Motor neuron (in vitro differentiated cells): ENCODE measurements at regions not wholly inside any gene's neighbourhood (a gene's known extent, or its start where the extent isn't known, plus 50 kb on each side); places are given as distances from the start of the nearest gene placed in this dataset.

Experiments
- ATAC-seq, 8 experiments: fragments of 200-7000 bp; cut with Tn5 transposase; replicated peaks in 6 of 8; 2 replicates each; pipeline ENCODE4 v1.8.0; 2021; ENCODE audit warnings: mild to moderate bottlenecking in 8 of 8, moderate library complexity in 8 of 8
- H3K27ac ChIP-seq, 2 donors: fragments of 250-450 bp; sonication (Bioruptor Pico); 2 replicates each; pipeline ENCODE4 v1.9.0; 2021; ENCODE audit warnings: antibody characterized with exemption in 2 of 2, mild to moderate bottlenecking in 2 of 2, moderate library complexity in 1 of 2
- H3K4me1 ChIP-seq, 2 donors: fragments of 250-450 bp; sonication (Bioruptor Pico); replicated peaks in 1 of 2; 2 replicates each; pipeline ENCODE4 v1.6.1; 2021; ENCODE audit warnings: antibody characterized with exemption in 2 of 2, mild to moderate bottlenecking in 2 of 2, moderate library complexity in 1 of 2
- H3K4me3 ChIP-seq, 5 donors: fragments of 250-450 bp; sonication (Bioruptor Pico); 2 replicates each; pipeline ENCODE4 v1.9.0; 2021; ENCODE audit warnings: antibody characterized with exemption in 5 of 5, mild to moderate bottlenecking in 5 of 5, moderate library complexity in 4 of 5
- WGBS, 10 experiments: fragments of 450-650 bp; shearing (Covaris generic); methylation state at CpG; one replicate each; pipeline ENCODE4 v1.0.0; 2022; 5-methylcytosine and 5-hydroxymethylcytosine counted together
- in situ Hi-C, 9 experiments: fragments of 400-800 bp; cut with MboI; loops; one replicate each; pipeline ENCODE4 v1.15.0; 2021; ENCODE audit warnings: low sequenced_read_pairs in 9 of 9, low pct_unique_long_range_greater_than_20kb in 2 of 9; ENCODE audit not compliant: unreplicated experiment in 9 of 9

GRCh38 chr6:91281901-91282300 is 695.0 kb upstream of the MAP3K7 start:
- H3K4me3 ChIP-seq: no peak overlapping the region
- ATAC-seq: peak in 1 of 8 experiments; percentile 50
- H3K27ac ChIP-seq: no peak overlapping the region
- in situ Hi-C loops: no loop called here
- H3K4me1 ChIP-seq: peaks cover 14 to 34% of the 10 kb centered on the region in 2 donors

GRCh38 chr6:91280494-91280830 is 693.6 kb upstream of the MAP3K7 start:
- WGBS, 10 experiments: 0 to 100% (median 65%) methylated on average over 1 to 3 of the region's 3 CpGs; no CpG with 5 or more reads in 2 of the 10 experiments
- Histone ChIP-seq H3K27ac (no peak overlapping the region), H3K4me3 (no peak overlapping the region), H3K4me1 (peaks cover 14 to 34% of the 10 kb centered on the region in 2 donors)
- peak in 5 of 8 experiments; percentile 24 to 52 (median 40) for ATAC-seq
- in situ Hi-C loops: no loop called here

GRCh38 chr6:91279740-91280493 is 693.0 kb upstream of the MAP3K7 start:
- Histone ChIP-seq H3K27ac (peak overlapping the region in 1 of 2 donors; percentile 32), H3K4me1 (peaks cover 14 to 34% of the 10 kb centered on the region in 2 donors), H3K4me3 (no peak overlapping the region)
- 5 to 92% (median 65%) methylated on average over 2 to 7 of the region's 7 CpGs for WGBS, 10 experiments
- peak; percentile 34 to 87 (median 55) for ATAC-seq
- in situ Hi-C loops: no loop called here

- WGBS, 10 experiments: 50 to 100% (median 98%) methylated on average over 2 of the region's 2 CpGs; no CpG with 5 or more reads in 4 of the 10 experiments
These were observed 691.5 kb upstream of the MAP3K7 start for GRCh38 chr6:91278416-91278815.

GRCh38 chr6:91276315-91276714 is 689.4 kb upstream of the MAP3K7 start:
- in situ Hi-C loops: no loop called here
- peaks cover 14 to 34% of the 10 kb centered on the region in 2 donors for H3K4me1 ChIP-seq
- H3K27ac ChIP-seq: no peak overlapping the region
- WGBS, 10 experiments: 0 to 100% (median 44%) methylated on average over 1 to 2 of the region's 2 CpGs; no CpG with 5 or more reads in 1 of the 10 experiments
- H3K4me3 ChIP-seq: no peak overlapping the region
- ATAC-seq: peak in 3 of 8 experiments; percentile 56 to 89 (median 64)

More at GRCh38 chr6:91278416-91278815, 691.5 kb upstream of the MAP3K7 start:
- in situ Hi-C loops: no loop called here
- ATAC-seq: peak in 1 of 8 experiments; percentile 33
- Histone ChIP-seq H3K4me1 (peaks cover 14 to 34% of the 10 kb centered on the region in 2 donors), H3K27ac (no peak overlapping the region), H3K4me3 (no peak overlapping the region)

GRCh38 chr6:91273729-91274128 is 686.9 kb upstream of the MAP3K7 start:
- peaks cover 3 to 14% of the 10 kb centered on the region in 2 donors for H3K4me1 ChIP-seq
- 13 to 100% (median 84%) methylated on average over 1 to 5 of the region's 5 CpGs; no CpG with 5 or more reads in 1 of the 10 experiments for WGBS, 10 experiments
- in situ Hi-C loops: no loop called here
- ATAC-seq: peak in 1 of 8 experiments; percentile 54
- no peak overlapping the region for H3K4me3 ChIP-seq
- no peak overlapping the region for H3K27ac ChIP-seq

- Histone ChIP-seq H3K4me3 (no peak overlapping the region), H3K27ac (no peak overlapping the region), H3K4me1 (peaks cover 0 to 12% of the 10 kb centered on the region in 2 donors)
- 40 to 100% (median 75%) methylated on average over 2 to 4 of the region's 6 CpGs; no CpG with 5 or more reads in 6 of the 10 experiments for WGBS, 10 experiments
- no peak for ATAC-seq
- in situ Hi-C loops: no loop called here
These were observed 684.9 kb upstream of the MAP3K7 start for GRCh38 chr6:91271807-91272206.

GRCh38 chr6:91268941-91269340 is 682.1 kb upstream of the MAP3K7 start:
- 0 to 100% (median 58%) methylated on average over 1 to 2 of the region's 2 CpGs for WGBS, 10 experiments
- in situ Hi-C loops: no loop called here
- no peak overlapping the region for H3K4me3 ChIP-seq

GRCh38 chr6:91267246-91267645 is 680.4 kb upstream of the MAP3K7 start:
- Histone ChIP-seq H3K27ac (no peak overlapping the region), H3K4me3 (no peak overlapping the region), H3K4me1 (peaks cover 0 to 17% of the 10 kb centered on the region in 2 donors)
- WGBS, 10 experiments: 34 to 96% (median 68%) methylated on average over 1 to 6 of the region's 6 CpGs
- in situ Hi-C loops: no loop called here
- no peak for ATAC-seq

More at GRCh38 chr6:91268941-91269340, 682.1 kb upstream of the MAP3K7 start:
- peak in 2 of 8 experiments; percentile 26 to 28 for ATAC-seq
- no peak overlapping the region for H3K27ac ChIP-seq
- H3K4me1 ChIP-seq: peaks cover 0 to 17% of the 10 kb centered on the region in 2 donors

- no peak overlapping the region for H3K27ac ChIP-seq
- peaks cover 0 to 17% of the 10 kb centered on the region in 2 donors for H3K4me1 ChIP-seq
- no peak for ATAC-seq
- H3K4me3 ChIP-seq: no peak overlapping the region
- in situ Hi-C loops: no loop called here
These were observed 679.3 kb upstream of the MAP3K7 start for GRCh38 chr6:91266156-91266555.

- in situ Hi-C loops: no loop called here
- WGBS, 10 experiments: 0 to 100% (median 94%) methylated on average over 1 to 2 of the region's 2 CpGs; no CpG with 5 or more reads in 1 of the 10 experiments
- no peak for ATAC-seq
These were observed 656.6 kb upstream of the MAP3K7 start for GRCh38 chr6:91243436-91243835.

GRCh38 chr6:91242614-91242949 is 655.7 kb upstream of the MAP3K7 start:
- Histone ChIP-seq H3K27ac (no peak overlapping the region), H3K4me3 (no peak overlapping the region), H3K4me1 (peaks cover 0 to 6% of the 10 kb centered on the region in 2 donors)
- in situ Hi-C loops: no loop called here
- ATAC-seq: no peak
- 0 to 100% (median 58%) methylated on average over 1 to 3 of the region's 3 CpGs; no CpG with 5 or more reads in 6 of the 10 experiments for WGBS, 10 experiments

More at GRCh38 chr6:91243436-91243835, 656.6 kb upstream of the MAP3K7 start:
- Histone ChIP-seq H3K27ac (no peak overlapping the region), H3K4me3 (no peak overlapping the region), H3K4me1 (peaks cover 0 to 6% of the 10 kb centered on the region in 2 donors)

GRCh38 chr6:91241946-91242613 is 655.2 kb upstream of the MAP3K7 start:
- H3K4me3 ChIP-seq: no peak overlapping the region
- peaks cover 0 to 6% of the 10 kb centered on the region in 2 donors for H3K4me1 ChIP-seq
- no peak overlapping the region for H3K27ac ChIP-seq
- ATAC-seq: peak in 3 of 8 experiments; percentile 32 to 46 (median 37)
- in situ Hi-C loops: no loop called here
- 10 to 91% (median 81%) methylated on average over 2 to 6 of the region's 6 CpGs for WGBS, 10 experiments
